H1 (cell line): ENCODE measurements at regions not wholly inside any gene's neighbourhood (a gene's known extent, or its start where the extent isn't known, plus 50 kb on each side); places are given as distances from the start of the nearest gene placed in this dataset.

Experiments used
- CTCF ChIP-seq, 3 experiments: IDR thresholded peaks; 1 replicate in 2 of 3; 2 replicates in 1 of 3; pipeline versions ENCODE4 v1.5.1 to v1.6.1; 2011; ENCODE audit warnings: low read length in 3 of 3, mild to moderate bottlenecking in 3 of 3, inconsistent platforms in 2 of 3, low read depth in 1 of 3, moderate library complexity in 1 of 3; ENCODE audit not compliant: insufficient read depth in 1 of 3; ENCODE audit errors: control extremely low read depth in 1 of 3
- POLR2A ChIP-seq, 2 experiments: IDR thresholded peaks; 1 replicate in 1 of 2; 2 replicates in 1 of 2; pipeline ENCODE4 v1.6.1; 2011; ENCODE audit warnings: low read depth in 2 of 2, low read length in 2 of 2, mild to moderate bottlenecking in 2 of 2; ENCODE audit errors: control extremely low read depth in 1 of 2
- RAD21 ChIP-seq, 2 experiments: IDR thresholded peaks in 1 of 2; conservative IDR thresholded peaks in 1 of 2; 2 replicates each; pipeline ENCODE4 v1.6.1; 2011; ENCODE audit warnings: low read depth in 2 of 2, low read length in 2 of 2, improper control_type of control experiment in 1 of 2, inconsistent platforms in 1 of 2, mild to moderate bottlenecking in 1 of 2, moderate library complexity in 1 of 2
- SIN3A ChIP-seq, 2 experiments: IDR thresholded peaks in 1 of 2; conservative IDR thresholded peaks in 1 of 2; 2 replicates each; pipeline ENCODE4 v1.6.1; 2011 to 2012; ENCODE audit warnings: low read length in 2 of 2, improper control_type of control experiment in 1 of 2, low read depth in 1 of 2, mild to moderate bottlenecking in 1 of 2

GRCh38 chr10:77710081-77710551, 72.5 kb upstream of the KCNMA1 start:
- no peak for TF ChIP-seq CTCF (IDR thresholded peaks at IDR 0.05; ENCODE audit: control extremely low read depth in 1 of 3, insufficient read depth in 1 of 3, low read depth in 1 of 3, low read length in 3 of 3)
- TF ChIP-seq RAD21 (IDR thresholded peaks at IDR 0.05 in 1 of 2, conservative IDR thresholded peaks at IDR 0.05 in 1 of 2; ENCODE audit: low read depth in 2 of 2, low read length in 2 of 2), result no peak; a peak in 1 of 4 replicates
- TF ChIP-seq SIN3A (conservative IDR thresholded peaks at IDR 0.05 in 1 of 2, IDR thresholded peaks at IDR 0.05 in 1 of 2; ENCODE audit: low read depth in 1 of 2, low read length in 2 of 2), result 0 out of 4 replicates have a peak, but pooled peaks have one; percentile 23 to 40
- TF ChIP-seq POLR2A (IDR thresholded peaks at IDR 0.05; ENCODE audit: control extremely low read depth in 1 of 2, low read depth in 2 of 2, low read length in 2 of 2), result no peak
